ENCODE measurements at regions not wholly inside any gene's neighbourhood (a gene's known extent, or its start where the extent isn't known, plus 50 kb on each side); places are given as distances from the start of the nearest gene placed in this dataset.

DNA sequence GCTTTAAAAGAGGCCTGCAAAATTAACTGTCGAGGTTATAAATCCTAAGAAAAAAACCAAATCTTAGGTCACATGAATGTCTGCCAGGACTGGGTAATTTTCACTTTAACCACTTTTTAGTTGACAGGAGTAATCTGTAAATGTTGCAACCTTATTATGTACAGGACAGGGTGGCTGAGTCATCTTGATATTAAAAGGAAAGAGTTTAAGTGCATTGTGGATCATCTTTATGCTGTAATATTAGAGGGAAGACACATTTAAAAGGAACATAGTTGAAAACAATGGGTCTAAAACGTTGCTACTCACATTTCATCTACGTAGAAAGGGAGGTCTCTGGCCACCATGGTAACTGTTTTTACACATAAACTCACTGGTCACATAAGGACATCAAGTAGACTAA lies 115.5 kb downstream of the LSMEM1 start:
- no peak for DNase-seq

- DNase-seq, result no peak
Observed at GRCh38 chr7:112596981-112597380, 116.2 kb downstream of the LSMEM1 start.

- DNase-seq, result no peak
Observed at GRCh38 chr7:112603673-112604072, 122.9 kb downstream of the LSMEM1 start.

- no peak for DNase-seq
Observed at GRCh38 chr7:112610636-112611035, 129.8 kb downstream of the LSMEM1 start.

DNA sequence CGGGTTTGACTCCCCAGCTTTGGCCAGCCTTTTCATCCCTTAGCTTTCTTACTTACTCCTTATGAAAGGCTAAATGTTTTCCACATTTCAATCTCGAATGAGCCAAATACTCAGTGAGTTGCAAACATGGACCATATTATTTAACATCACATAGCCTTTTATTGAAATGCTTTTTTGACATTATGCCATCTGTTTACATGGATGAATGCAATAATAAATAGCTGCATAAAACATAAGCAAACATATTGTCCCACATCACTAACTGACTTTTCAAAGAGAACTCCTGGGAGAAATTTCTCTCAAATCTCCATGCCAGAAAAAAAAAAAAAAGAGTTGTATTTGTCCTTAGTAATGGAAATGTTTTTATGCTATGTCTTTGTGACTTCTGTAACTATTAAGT lies 134.9 kb downstream of the LSMEM1 start:
- no peak for DNase-seq

- no peak for DNase-seq
Observed at GRCh38 chr7:112616295-112616694, 135.5 kb downstream of the LSMEM1 start.

- DNase-seq, result no peak
Observed at GRCh38 chr7:112619343-112619742, 138.6 kb downstream of the LSMEM1 start.

DNA sequence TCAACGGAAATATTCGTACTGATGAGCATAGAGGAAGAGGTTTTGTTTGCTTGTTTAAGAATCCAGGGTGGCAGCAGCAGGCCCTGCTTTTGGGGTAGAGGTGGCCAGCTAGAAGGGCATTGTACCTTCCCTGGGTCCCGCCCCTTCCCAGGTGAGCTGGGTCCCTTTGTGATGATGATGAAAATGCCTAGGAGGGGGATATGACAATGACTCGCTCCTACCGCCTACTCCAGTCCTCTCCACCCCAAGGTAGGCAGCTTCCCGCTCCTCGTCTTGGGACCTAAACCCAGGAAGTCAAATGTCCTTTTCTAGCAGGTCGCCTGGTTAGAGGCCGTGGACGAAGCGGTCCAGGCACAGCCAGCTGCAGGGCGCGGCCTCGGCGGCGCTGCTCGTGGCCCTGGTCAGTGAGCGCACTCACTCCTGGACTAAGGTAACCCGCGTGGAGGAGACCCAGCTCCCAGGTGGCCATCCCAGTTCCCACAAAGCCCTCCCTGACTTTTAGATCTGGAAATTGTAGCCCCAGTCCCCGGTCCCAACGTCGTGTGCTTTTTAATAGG lies 141.4 kb downstream of the LSMEM1 start:
- DNase-seq, result no peak

DNA sequence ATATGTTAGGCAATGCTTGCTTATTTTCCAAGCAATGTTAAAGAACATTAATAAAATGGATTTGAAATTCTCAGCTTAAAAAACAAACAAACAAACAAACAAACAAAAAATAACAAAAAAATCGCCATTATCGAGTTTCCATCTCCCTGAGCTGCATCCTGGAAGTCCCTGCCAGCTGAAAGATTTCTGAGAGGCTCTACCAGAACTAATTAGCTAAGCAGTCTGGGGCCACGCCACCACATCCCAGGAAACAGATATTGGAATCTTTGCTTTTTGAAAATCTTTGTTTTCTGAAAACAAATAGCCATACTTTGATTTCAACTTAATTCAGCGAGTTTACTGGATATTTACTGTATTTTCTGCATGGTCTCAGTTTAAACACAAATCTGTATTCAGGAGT lies 143.6 kb downstream of the LSMEM1 start:
- DNase-seq, result no peak

DNA sequence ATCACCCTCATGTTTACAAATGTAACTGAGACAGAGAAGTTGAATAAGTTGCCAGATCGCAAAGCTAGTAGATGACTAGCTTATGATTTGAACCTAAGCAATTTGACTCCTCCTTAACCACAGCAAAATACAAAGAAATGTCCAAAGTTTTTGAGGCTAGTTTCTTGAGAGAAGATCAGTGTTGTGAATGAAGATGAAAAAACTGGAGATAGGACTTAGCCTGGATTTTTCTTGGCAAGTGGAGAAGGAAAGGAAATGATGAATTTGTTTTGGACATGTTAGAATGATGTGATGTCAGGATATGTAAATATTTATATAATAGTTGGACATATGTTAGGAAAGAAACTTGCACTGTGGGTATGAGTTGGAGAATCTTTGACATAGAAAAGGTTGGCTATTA lies 149.8 kb downstream of the LSMEM1 start:
- DNase-seq, result no peak

GRCh38 chr7:112634107-112634506 lies 153.3 kb downstream of the LSMEM1 start:
- no peak for DNase-seq

- no peak for DNase-seq
Observed at GRCh38 chr7:112635742-112636141, 154.5 kb downstream of the TMEM168 start.

DNA sequence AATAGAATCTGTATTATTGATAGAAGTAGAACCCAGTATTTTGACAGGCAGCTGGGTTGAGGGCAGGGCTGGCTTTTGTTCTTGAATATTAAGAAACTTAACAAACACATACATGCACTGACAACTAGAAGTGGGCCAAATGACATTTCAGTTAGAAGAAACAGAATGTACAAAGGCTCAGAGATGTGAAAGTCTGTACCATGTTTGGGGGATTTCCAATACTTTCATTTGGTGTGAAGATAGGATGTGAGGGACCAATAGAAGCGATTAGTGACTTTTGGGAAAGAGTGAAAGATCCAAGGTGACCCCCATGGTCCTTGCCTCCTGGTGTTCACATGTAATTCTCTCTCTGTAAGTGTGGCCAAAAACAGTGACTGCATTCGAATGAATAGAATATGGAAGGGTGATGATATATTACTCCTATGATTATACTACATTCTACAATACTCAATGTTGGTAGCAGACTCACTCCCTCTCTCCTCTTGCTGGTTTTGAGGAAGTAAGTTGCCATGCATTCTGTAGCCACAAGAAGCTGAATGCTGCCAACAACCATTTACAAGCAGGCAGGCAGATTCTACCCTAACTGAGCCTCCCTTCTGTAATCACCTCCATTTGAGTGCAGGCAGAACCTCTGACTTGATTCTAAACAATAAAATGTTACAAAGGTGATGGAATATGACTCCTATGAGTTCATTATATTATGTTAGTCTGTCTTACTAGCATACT lies 151.4 kb downstream of the TMEM168 start:
- no peak for DNase-seq

- DNase-seq, result no peak
Observed at GRCh38 chr7:112640685-112641084, 149.5 kb downstream of the TMEM168 start.

DNA sequence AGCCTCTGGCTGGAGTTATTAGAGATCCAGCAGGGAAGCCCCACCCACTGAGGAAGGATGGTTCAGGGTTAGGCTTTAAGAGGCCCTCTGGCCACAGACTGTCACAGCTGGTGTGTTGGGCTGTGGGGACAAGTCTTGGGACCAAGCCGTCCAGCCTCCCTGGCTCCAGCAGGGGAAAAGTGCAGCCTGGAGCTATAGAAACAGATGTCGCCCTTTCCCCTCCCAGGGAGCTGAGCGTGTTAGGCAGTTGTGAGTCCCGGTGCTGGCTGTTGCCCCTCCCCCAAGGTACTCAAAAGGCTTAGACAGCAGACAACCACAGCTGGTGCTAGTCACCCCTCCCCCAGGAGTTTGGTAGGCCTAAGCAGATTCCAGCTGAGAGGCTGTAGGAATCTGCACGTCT lies 143.4 kb downstream of the TMEM168 start:
- no peak for DNase-seq

GRCh38 chr7:112648781-112649180 lies 141.4 kb downstream of the TMEM168 start:
- DNase-seq, result no peak

- no peak for DNase-seq
Observed at GRCh38 chr7:112649560-112649959, 140.6 kb downstream of the TMEM168 start.

- no peak for DNase-seq
Observed at GRCh38 chr7:112654322-112655216, 135.6 kb downstream of the TMEM168 start.

DNA sequence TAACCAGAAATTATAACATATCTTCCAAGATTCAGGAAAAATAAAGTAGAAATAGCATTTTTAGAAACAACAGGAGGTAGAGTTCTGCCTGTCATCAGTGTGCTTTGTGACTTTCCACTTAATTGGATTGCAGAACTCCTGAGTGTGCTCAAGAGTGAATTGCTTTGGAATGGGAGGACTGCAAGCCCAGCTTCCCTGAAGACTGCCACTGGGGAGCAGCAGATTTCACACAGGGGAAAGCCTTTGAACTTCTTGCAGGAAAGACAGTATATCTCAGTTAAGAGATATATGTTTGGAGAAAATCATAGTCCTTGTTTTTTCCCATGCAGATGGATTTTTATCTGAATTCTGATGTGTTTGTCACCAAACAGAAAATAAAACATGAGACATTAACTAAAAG lies 124.5 kb downstream of the TMEM168 start:
- DNase-seq, result no peak

DNA sequence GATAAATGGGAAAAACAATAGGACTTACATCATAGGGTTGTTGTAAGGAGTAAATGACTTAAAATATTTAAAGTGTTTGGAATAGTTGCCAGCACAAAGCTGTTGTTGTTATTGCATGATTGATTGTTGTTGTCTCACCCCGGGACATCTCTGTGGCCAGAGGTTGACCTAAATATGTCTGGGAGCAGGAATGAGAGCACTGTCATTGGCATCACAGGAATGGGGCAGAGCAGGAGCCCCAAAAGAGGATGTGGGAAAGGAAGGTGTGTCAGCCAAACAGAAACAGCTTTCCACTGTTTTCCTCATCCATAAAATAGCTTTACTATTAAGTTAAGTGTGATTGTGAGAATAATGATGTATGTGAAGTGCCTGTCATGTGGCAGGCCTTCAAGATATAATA lies 121.6 kb downstream of the TMEM168 start:
- DNase-seq, result no peak

DNA sequence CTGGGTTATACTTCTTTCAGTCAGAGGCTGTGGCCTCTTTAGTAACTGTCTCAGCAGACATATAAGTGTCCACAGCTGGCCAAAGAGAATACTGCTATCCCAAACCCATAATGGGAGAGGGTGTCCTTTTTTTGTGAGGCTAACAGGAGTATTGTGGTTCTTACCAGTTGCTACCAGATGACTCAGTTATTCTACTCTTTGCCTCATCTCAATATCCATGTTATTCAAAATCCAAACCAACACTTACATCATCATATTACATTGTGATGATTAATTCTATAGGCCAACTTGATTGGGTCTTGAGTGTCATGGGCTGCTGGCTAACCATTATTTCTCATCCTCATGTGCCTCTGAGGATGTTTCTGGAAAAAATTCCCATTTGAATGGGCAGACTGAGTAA lies 120.9 kb downstream of the TMEM168 start:
- DNase-seq, result no peak

- DNase-seq, result no peak
Observed at GRCh38 chr7:112670193-112670592, 120.0 kb downstream of the TMEM168 start.

- no peak for DNase-seq
Observed at GRCh38 chr7:112678626-112679025, 111.6 kb downstream of the TMEM168 start.
